IMR-90 (cell line): ENCODE measurements at regions not wholly inside any gene's neighbourhood (a gene's known extent, or its start where the extent isn't known, plus 50 kb on each side); places are given as distances from the start of the nearest gene placed in this dataset.

Source experiments
- BHLHE40 ChIP-seq: fragments of 150-350 bp; IDR thresholded peaks from 2 replicates; pipeline ENCODE4 v1.6.1; 2016; ENCODE audit warnings: mild to moderate bottlenecking, low read depth, low read length
- CEBPB ChIP-seq: IDR thresholded peaks from 2 replicates; pipeline ENCODE4 v1.6.1; 2012; ENCODE audit warnings: low read depth, low read length, improper control_type of control experiment
- MAFK ChIP-seq: IDR thresholded peaks from 2 replicates; pipeline ENCODE4 v1.6.1; 2012; ENCODE audit warnings: low read depth, low read length, improper control_type of control experiment
- MAZ ChIP-seq: IDR thresholded peaks from 2 replicates; pipeline ENCODE4 v1.6.1; 2012; ENCODE audit warnings: low read depth, mild to moderate bottlenecking, low read length, improper control_type of control experiment, moderate library complexity, borderline replicate concordance
- MXI1 ChIP-seq: IDR thresholded peaks from 2 replicates; pipeline ENCODE4 v1.6.1; 2012; ENCODE audit warnings: low read depth, mild to moderate bottlenecking, low read length, moderate library complexity, borderline replicate concordance
- NFE2L2 ChIP-seq: fragments of 150-350 bp; IDR thresholded peaks from 2 replicates; pipeline ENCODE4 v1.6.1; 2016; ENCODE audit warnings: low read depth, mild to moderate bottlenecking, low read length
- POLR2A ChIP-seq: IDR thresholded peaks from 2 replicates; pipeline ENCODE4 v1.6.1; 2012; ENCODE audit warnings: mild to moderate bottlenecking, low read depth, low read length
- RAD21 ChIP-seq: IDR thresholded peaks from 2 replicates; pipeline ENCODE4 v1.6.1; 2012; ENCODE audit warnings: low read length, improper control_type of control experiment
- RFX5 ChIP-seq: IDR thresholded peaks from 2 replicates; pipeline ENCODE4 v1.8.0; 2012; ENCODE audit warnings: low read depth, mild to moderate bottlenecking, low read length, moderate library complexity
- SMC3 ChIP-seq: fragments of 150-350 bp; IDR thresholded peaks from 2 replicates; pipeline ENCODE4 v1.6.1; 2016; ENCODE audit warnings: low read depth, mild to moderate bottlenecking, antibody characterized with exemption, low read length, moderate library complexity
- TF ChIP-seq, protein P1 (sequence below): fragments of 150-350 bp; IDR thresholded peaks from 2 replicates; pipeline ENCODE4 v1.6.1; 2017; ENCODE audit warnings: mild to moderate bottlenecking, antibody characterized with exemption, low read length, low read depth
- TF ChIP-seq, protein P2 (sequence below): conservative IDR thresholded peaks from 2 replicates; pipeline ENCODE4 v1.5.1; 2012; ENCODE audit warnings: mild to moderate bottlenecking, low read depth, low read length, improper control_type of control experiment
- TF ChIP-seq, protein P3 (sequence below): fragments of 150-350 bp; IDR thresholded peaks from 2 replicates; pipeline ENCODE4 v1.6.1; 2016; ENCODE audit warnings: low read depth, mild to moderate bottlenecking, low read length, moderate library complexity, borderline replicate concordance

DNA sequence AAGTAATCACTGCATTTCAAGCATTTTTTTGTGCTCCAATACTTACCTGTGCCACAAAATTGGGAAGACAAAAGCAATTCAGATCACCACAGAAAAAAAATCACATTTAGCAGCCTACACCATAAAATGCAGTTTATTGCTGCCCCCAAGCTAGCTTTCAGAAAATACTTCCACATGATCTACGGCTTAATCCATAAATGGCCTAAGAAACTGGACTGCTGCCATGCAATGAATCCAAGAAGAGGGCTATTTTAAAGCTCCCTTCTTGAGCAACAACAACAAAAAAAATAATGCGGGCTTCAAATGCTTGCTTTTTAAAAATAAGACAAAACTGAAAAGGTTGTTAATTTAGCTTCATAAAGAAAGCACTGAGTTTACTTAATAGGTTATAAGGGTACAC lies 272.3 kb downstream of the RAD51AP2 start:
- TF ChIP-seq, protein P1, sequence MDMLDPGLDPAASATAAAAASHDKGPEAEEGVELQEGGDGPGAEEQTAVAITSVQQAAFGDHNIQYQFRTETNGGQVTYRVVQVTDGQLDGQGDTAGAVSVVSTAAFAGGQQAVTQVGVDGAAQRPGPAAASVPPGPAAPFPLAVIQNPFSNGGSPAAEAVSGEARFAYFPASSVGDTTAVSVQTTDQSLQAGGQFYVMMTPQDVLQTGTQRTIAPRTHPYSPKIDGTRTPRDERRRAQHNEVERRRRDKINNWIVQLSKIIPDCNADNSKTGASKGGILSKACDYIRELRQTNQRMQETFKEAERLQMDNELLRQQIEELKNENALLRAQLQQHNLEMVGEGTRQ = no peak
- TF ChIP-seq, protein P2, sequence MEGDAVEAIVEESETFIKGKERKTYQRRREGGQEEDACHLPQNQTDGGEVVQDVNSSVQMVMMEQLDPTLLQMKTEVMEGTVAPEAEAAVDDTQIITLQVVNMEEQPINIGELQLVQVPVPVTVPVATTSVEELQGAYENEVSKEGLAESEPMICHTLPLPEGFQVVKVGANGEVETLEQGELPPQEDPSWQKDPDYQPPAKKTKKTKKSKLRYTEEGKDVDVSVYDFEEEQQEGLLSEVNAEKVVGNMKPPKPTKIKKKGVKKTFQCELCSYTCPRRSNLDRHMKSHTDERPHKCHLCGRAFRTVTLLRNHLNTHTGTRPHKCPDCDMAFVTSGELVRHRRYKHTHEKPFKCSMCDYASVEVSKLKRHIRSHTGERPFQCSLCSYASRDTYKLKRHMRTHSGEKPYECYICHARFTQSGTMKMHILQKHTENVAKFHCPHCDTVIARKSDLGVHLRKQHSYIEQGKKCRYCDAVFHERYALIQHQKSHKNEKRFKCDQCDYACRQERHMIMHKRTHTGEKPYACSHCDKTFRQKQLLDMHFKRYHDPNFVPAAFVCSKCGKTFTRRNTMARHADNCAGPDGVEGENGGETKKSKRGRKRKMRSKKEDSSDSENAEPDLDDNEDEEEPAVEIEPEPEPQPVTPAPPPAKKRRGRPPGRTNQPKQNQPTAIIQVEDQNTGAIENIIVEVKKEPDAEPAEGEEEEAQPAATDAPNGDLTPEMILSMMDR = no peak
- no peak for TF ChIP-seq BHLHE40
- no peak for TF ChIP-seq CEBPB
- no peak for TF ChIP-seq MAFK
- no peak for TF ChIP-seq NFE2L2
- TF ChIP-seq POLR2A = no peak
- no peak for TF ChIP-seq RFX5
- TF ChIP-seq, protein P3, sequence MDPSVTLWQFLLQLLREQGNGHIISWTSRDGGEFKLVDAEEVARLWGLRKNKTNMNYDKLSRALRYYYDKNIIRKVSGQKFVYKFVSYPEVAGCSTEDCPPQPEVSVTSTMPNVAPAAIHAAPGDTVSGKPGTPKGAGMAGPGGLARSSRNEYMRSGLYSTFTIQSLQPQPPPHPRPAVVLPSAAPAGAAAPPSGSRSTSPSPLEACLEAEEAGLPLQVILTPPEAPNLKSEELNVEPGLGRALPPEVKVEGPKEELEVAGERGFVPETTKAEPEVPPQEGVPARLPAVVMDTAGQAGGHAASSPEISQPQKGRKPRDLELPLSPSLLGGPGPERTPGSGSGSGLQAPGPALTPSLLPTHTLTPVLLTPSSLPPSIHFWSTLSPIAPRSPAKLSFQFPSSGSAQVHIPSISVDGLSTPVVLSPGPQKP = no peak
- no peak for TF ChIP-seq MXI1
- TF ChIP-seq RAD21 = no peak
- TF ChIP-seq MAZ = no peak
- no peak for TF ChIP-seq SMC3
